ENCODE measurements at regions not wholly inside any gene's neighbourhood (a gene's known extent, or its start where the extent isn't known, plus 50 kb on each side); places are given as distances from the start of the nearest gene placed in this dataset.

DNA sequence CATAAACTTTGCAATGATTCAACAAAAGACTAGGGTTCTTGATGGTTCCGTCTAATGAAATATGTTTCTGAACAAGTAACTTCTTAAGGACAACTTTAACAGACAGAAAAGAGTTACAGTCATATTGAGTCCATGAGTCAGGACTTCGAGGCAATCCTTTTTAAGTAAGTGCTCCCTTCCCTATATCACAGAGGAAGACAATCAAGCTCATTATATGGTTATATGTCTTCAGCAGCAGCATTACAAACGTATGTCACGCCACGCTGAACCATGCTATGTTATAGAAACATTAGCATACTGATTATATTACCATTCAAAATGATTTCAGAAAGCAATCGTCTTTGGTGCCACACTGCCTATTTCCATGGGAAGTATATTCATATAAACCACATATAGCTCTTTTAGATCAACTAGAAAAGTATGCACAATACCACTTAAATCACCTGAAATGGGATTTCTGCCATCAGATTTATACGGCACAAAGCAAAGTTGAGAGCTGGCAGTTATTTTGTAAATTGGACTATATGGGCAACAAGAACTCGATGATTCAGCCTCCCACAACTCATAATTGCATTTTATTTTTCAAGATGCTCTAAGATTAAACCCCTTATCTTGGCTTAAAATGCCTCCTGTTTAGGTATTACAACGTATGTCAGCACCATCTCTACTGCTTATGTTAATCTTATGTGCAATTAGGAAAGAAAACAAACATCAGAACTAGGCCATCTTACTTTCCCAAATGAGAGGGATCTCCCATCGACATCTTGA lies 111.3 kb upstream of the SAMSN1 start:
- TF ChIP-seq POLR2AphosphoS5 (IDR thresholded peaks at IDR 0.05; ENCODE audit: low read depth, low read length) (no peak), POLR2A (IDR thresholded peaks at IDR 0.05; ENCODE audit: low read depth, low read length) (no peak), TAF1 (IDR thresholded peaks at IDR 0.05; ENCODE audit: low read depth, low read length) (no peak), SPI1 (IDR thresholded peaks at IDR 0.05; ENCODE audit: low read depth, low read length) (no peak)

Measured in GM12891 (cell line).